A673 (cell line): ENCODE measurements at regions not wholly inside any gene's neighbourhood (a gene's known extent, or its start where the extent isn't known, plus 50 kb on each side); places are given as distances from the start of the nearest gene placed in this dataset.

Experiments used
- CTCF ChIP-seq: fragments of 300-800, 200-600 bp; sonication (generic); conservative IDR thresholded peaks from 2 replicates; pipeline ENCODE4 v1.5.1; 2017; ENCODE audit warnings: low read depth, mild to moderate bottlenecking, antibody characterized with exemption, low read length, moderate library complexity, mixed read lengths
- EZH2 ChIP-seq: fragments of 200-600 bp; sonication (generic); IDR thresholded peaks from 2 replicates; pipeline ENCODE4 v1.6.1; 2017; ENCODE audit warnings: borderline replicate concordance, low read depth, mild to moderate bottlenecking, mixed read lengths, antibody characterized with exemption, low read length; ENCODE audit not compliant: poor library complexity, severe bottlenecking

- no peak for TF ChIP-seq CTCF
- TF ChIP-seq EZH2 = no peak
Observed at GRCh38 chr4:41359422-41359775, 102.7 kb downstream of the UCHL1 start.
